Adrenal gland (tissue), 9 donors: ENCODE measurements at regions not wholly inside any gene's neighbourhood (a gene's known extent, or its start where the extent isn't known, plus 50 kb on each side); places are given as distances from the start of the nearest gene placed in this dataset.

Experiments used
- DNase-seq, 7 donors: peaks; one replicate each; pipeline ENCODE4 v3.0.0-alpha.2; 2019 to 2020
- H3K27ac ChIP-seq, 5 donors: fragments of 200-600 bp; sonication (generic) in 4 of 5; 1 replicate in 3 of 5; 2 replicates in 2 of 5; pipeline versions ENCODE4 v1.5.1 to v1.8.0; 2016 to 2020; ENCODE audit warnings: mild to moderate bottlenecking in 1 of 5
- H3K27me3 ChIP-seq: fragments of 200-600 bp; 2 replicates; pipeline ENCODE4 v1.8.0; 2021
- H3K36me3 ChIP-seq, 2 donors: fragments of 200-600 bp; replicated peaks in 1 of 2; 1 replicate in 1 of 2; 2 replicates in 1 of 2; pipeline versions ENCODE4 v1.5.1 to v1.8.0; 2018 to 2022
- H3K4me1 ChIP-seq, 2 donors: fragments of 200-600 bp; replicated peaks in 1 of 2; 1 replicate in 1 of 2; 2 replicates in 1 of 2; pipeline versions ENCODE4 v1.5.1 to v1.8.0; 2018 to 2021
- H3K4me3 ChIP-seq, 4 donors: fragments of 200-600 bp; sonication (generic) in 3 of 4; one replicate each; pipeline ENCODE4 v1.5.1; 2016 to 2018
- H3K9me3 ChIP-seq, 3 donors: fragments of 200-600 bp; sonication (generic) in 1 of 3; replicated peaks in 1 of 3; 1 replicate in 2 of 3; 2 replicates in 1 of 3; pipeline versions ENCODE4 v1.5.1 to v1.8.0; 2016 to 2021
- CTCF ChIP-seq, 6 experiments: fragments of 450-650 bp in 4 of 6; fragments of 200-600 bp in 2 of 6; sonication (generic) in 1 of 6; IDR thresholded peaks; 1 replicate in 5 of 6; 2 replicates in 1 of 6; pipeline versions ENCODE4 v1.5.1 to v1.8.0; 2016 to 2021; ENCODE audit warnings: antibody characterized with exemption in 6 of 6, mild to moderate bottlenecking in 2 of 6, moderate library complexity in 1 of 6
- POLR2A ChIP-seq, 2 donors: fragments of 450-650 bp; IDR thresholded peaks; one replicate each; pipeline ENCODE4 v1.6.1; 2017; ENCODE audit warnings: antibody characterized with exemption in 2 of 2, mild to moderate bottlenecking in 2 of 2, moderate library complexity in 1 of 2
- WGBS, 4 donors: extraction: QIAGEN DNeasy Blood & Tissue Kit in 2 of 4; methylation state at CpG; one replicate each; pipeline versions ENCODE4 v1.1.5 to v1.1.7; 2013 to 2017; 5-methylcytosine and 5-hydroxymethylcytosine counted together
- intact Hi-C, 2 donors: fragments of 100-400 bp; cut with DNase I; formaldehyde crosslinking; loops; one replicate each; pipeline versions ENCODE4 v1.14.1 to v1.15.0; 2022 to 2023
- donor health status: healthy with polysubstance abuse.
- donor health status: Bipolar disorder and iron deficiency.
- donor health status: DM: yes; HTN: yes; CAD: no.
- donor health status: DM: no; HTN: no; CAD: no.
- donor health status: DM: no; HTN: no; CAD: no.

- intact Hi-C loops: no loop called here
- no peak for DNase-seq
- no peak for TF ChIP-seq POLR2A (IDR thresholded peaks at IDR 0.05)
- no peak for TF ChIP-seq CTCF (IDR thresholded peaks at IDR 0.05)
- Histone ChIP-seq H3K4me1 (no peaks in the 10 kb centered on the region), H3K36me3 (no peaks in the 10 kb centered on the region), H3K9me3 (no peaks in the 10 kb centered on the region), H3K27ac (no peak overlapping the region), H3K4me3 (no peak overlapping the region), H3K27me3 (no peaks in the 10 kb centered on the region)
- WGBS, 4 donors: 62 to 78% (median 66%) methylated on average over 4 of the region's 4 CpGs
Observed at GRCh38 chr3:30268288-30268687, 338.1 kb upstream of the TGFBR2 start.

GRCh38 chr3:30269751-30270445, 336.5 kb upstream of the TGFBR2 start:
- 72 to 78% (median 72%) methylated on average over 10 of the region's 10 CpGs for WGBS, 4 donors
- no peaks in the 10 kb centered on the region for H3K4me1 ChIP-seq
- H3K27ac ChIP-seq: no peak overlapping the region
- no peak for DNase-seq
- no peaks in the 10 kb centered on the region for H3K36me3 ChIP-seq
- intact Hi-C loops: no loop called here
- H3K9me3 ChIP-seq: no peaks in the 10 kb centered on the region
- no peak overlapping the region for H3K4me3 ChIP-seq
- TF ChIP-seq CTCF (IDR thresholded peaks at IDR 0.05) (no peak), POLR2A (IDR thresholded peaks at IDR 0.05) (no peak)
- no peaks in the 10 kb centered on the region for H3K27me3 ChIP-seq

GRCh38 chr3:30271781-30272180, 334.6 kb upstream of the TGFBR2 start:
- Histone ChIP-seq H3K27ac (no peak overlapping the region), H3K27me3 (no peaks in the 10 kb centered on the region), H3K36me3 (no peaks in the 10 kb centered on the region), H3K4me1 (no peaks in the 10 kb centered on the region), H3K9me3 (no peaks in the 10 kb centered on the region), H3K4me3 (no peak overlapping the region)
- 50 to 58% (median 53%) methylated on average over 3 of the region's 3 CpGs for WGBS, 4 donors
- no peak for DNase-seq
- intact Hi-C loops: no loop called here
- TF ChIP-seq POLR2A (IDR thresholded peaks at IDR 0.05): no peak
- TF ChIP-seq CTCF (IDR thresholded peaks at IDR 0.05): no peak

GRCh38 chr3:30273304-30274072, 332.9 kb upstream of the TGFBR2 start:
- no peak overlapping the region for H3K4me3 ChIP-seq
- H3K36me3 ChIP-seq: no peaks in the 10 kb centered on the region
- no peak for TF ChIP-seq POLR2A (IDR thresholded peaks at IDR 0.05)
- no peak for TF ChIP-seq CTCF (IDR thresholded peaks at IDR 0.05)
- H3K9me3 ChIP-seq: no peaks in the 10 kb centered on the region
- no peak for DNase-seq
- WGBS, 4 donors: 61 to 81% (median 72%) methylated on average over 2 of the region's 2 CpGs
- no peaks in the 10 kb centered on the region for H3K27me3 ChIP-seq
- no peak overlapping the region for H3K27ac ChIP-seq
- intact Hi-C loops: no loop called here
- H3K4me1 ChIP-seq: no peaks in the 10 kb centered on the region
